Putamen (tissue), 1 donor: ENCODE measurements at regions not wholly inside any gene's neighbourhood (a gene's known extent, or its start where the extent isn't known, plus 50 kb on each side); places are given as distances from the start of the nearest gene placed in this dataset.
"Not testable (repeated sequence)": the region's sequence is repeated elsewhere in the genome, so short reads cannot be mapped to it uniquely, and the experiment has no call there.

Source experiments
- DNase-seq: peaks from one replicate; pipeline ENCODE4 v3.0.0-alpha.2; 2016; ENCODE audit warnings: low spot score

DNA sequence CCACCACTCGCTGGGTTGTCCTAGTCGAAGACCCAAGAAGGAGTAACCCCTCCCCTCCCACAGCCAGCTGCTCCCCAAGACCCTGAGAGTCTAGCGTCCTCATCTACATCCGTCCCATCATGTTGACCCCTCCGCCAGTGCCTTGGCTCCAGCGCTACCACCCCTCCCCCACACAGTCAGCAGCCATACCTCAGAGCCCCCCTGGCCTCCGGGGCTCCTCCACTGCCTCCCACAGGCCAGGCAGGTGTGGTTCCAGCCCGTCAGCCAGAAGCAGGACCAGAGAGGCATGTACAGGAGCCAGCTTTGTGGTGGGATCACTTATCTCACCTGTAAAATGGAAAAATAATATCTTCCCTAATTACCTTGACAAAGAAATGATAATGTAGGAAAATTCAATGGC, 51.5 kb upstream of the PHF21B start:
- DNase-seq = no peak

DNA sequence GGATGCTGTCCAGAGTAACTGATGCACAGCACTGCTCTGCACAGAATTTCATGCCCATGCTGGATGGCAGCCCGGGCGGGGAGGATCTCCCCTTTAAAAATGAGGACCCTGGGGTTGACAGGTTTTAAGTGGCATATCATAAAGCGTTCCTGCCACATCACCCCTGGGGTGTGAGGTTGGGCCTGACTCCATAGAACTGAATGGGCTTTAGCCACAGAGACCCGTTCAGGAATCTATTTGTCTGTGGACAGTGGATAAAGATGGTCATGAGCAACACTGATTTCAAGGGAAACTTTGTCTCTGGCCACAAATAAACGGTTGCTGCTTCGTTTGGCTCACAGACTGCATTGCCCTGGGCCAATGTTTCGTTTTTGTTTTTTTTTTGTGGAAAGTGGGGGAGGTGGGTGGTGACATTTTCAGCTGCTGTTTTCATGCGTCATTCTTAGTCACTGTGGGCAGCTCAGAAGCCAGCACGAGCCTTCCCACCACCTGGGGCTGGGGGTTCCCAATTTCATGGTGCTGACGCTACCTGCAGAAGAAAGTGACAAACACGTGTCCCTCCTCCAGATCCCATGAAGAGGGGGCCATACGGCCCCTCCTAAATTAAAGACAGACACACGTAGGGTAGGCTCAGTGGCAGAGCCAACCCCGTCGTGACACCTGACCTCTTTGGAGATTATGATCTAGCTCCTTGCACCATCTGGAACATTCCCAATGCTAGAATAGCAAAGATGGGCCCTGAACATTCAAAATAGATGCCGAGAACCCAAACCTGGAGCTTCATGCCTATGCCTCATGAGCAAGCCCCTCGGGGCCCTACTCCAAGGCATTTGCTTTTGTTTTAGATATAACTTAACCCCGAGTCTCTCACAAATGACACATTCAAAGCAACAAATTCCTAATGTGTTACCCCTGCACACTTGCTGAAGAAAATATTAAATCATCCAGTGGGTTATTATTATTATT, 54.8 kb upstream of the PHF21B start:
- DNase-seq = no peak

DNA sequence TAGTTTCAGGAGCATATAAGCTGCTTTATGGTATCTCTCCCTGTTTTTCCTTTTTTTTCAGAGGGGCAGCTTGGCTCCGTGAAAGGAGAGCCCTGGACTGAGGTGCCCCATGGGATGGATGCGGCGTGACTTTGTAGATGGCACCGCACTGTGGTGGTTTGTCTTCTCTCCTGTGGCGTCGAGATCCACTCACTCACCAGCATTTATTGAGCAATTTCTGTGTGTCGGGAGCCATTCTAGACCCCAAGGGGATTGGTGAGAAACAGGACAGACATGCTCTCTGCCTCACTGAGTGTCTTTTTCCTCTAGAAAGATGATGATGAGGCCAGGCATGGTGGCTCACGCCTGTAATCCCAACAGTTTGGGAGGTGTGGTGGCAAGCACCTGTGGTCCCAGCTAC, 55.9 kb upstream of the PHF21B start:
- no peak for DNase-seq

DNA sequence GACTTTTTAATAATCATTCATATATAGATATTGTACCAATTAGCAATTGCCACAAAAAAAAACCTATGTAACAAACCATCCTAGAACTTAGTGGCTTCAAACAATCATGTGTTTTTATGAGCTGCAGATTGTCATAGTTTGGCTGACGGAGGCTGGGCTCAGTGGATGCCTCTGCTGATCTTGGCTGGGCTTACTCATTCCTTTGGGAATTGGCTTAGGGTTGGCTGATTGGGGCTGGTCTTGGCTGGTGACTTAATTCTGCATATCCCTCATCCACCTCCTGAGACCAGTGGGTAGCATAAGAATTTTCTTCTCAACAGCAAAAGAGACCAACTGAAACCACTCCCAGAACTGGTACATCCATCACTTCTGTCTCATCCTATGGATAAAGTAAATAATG, 57.9 kb upstream of the PHF21B start:
- no peak for DNase-seq

DNA sequence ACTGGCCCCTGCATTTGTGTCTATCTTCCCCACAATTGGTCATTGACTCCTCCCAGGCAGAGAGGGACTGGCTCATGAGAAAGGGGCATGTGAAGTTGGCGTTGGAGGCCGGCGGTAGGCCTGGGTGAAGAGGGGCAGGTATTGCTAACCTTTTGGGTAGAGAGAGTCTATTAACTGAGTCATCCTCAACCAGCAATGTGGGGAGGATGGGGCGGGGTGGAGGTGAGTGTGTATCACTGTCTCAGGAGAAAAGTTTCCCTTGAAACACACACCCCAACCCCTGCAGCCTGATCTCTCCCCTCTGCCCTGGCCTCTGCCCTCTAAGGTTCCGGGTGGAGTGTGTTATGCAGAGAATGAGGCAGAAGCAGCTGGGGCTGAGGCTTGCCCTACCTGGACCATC, 60.1 kb upstream of the PHF21B start:
- DNase-seq = no peak

DNA sequence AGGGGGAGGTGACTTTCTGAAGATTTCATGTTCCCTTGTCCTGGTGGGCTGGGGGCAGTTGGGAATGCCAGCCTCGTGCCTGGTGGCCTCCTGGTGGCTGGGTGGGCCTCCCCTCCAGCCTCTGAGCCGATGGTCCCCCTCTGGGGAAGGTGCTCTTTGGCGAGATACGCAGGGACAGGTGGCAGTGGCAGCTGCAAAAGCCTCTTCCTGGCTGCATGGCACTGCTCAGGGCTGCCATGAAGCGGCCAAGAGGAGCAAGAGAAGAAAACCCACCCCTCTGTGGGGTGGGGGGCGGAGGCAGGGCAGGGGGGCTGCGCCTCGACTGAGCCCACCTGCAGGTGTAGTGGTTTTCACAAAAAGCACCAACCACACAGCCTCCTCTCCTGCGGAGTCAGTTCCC, 61.8 kb upstream of the PHF21B start:
- DNase-seq = no peak

DNA sequence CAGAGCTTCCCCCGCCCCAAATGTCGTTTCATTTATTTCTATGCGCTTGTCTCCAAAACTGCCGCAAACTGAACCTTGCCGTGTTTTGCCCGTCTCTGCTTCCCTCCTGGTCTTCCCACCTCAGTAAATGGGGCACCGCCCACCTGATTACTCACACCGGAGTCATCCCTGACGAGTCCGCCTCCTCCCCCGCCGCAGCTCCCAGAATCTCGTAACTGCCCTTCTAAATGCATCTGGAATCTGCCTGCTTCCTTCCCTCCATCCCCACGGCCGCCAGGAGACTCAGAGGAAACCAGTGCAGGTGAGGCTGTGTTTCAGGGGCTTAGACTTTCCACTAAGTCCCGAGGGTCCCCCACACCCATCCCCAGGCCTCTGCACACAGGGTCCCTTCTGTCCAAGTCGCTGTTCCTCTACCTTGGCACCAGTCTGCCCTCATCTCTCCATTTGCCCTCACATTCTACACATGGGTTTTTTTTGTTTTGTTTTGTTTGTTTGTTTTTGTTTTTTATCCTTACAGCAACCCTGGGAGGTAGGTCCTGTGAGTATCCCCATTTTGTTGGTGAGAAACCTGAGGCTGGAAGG, 62.6 kb upstream of the PHF21B start:
- peak; percentile 44 for DNase-seq

DNA sequence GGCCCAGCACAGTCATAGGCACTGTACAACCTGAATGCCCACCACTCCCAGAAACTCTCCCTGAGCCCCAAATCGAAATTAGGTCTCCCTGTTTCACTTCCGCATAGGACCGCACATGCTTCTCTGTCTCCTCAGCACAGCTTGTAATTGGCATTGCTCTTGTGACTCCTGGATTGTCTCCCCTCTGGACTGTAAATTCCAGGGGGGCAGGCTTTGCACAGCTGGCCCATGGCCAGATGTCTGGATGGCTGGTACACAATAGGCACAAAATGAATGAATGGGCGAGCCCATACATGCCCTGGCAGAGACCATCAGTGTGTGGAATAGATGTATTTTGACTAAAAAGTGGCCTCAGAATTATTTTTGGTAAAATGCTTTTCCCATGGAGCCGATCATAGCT, 63.3 kb upstream of the PHF21B start:
- no peak for DNase-seq

DNA sequence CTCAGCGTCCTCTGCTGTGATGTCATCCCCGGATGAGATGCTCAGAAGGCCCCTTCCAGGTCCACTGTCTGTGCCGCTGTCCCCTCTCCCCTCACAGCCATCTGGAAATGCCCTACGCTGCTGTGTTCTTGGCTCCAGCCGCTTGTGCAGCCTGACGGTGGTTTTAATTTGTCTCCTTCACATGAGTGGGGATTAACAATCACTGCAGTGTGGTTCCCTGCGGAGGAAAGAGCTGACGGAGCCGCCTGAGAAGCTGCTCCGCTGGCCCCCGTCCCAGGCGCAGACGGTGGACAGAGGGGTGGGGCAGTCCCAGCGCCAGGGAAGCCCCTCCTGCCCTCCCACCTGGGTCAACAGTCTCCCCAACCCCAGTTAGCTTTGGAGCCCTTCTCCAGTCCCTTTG, 67.5 kb upstream of the PHF21B start:
- no peak for DNase-seq

DNA sequence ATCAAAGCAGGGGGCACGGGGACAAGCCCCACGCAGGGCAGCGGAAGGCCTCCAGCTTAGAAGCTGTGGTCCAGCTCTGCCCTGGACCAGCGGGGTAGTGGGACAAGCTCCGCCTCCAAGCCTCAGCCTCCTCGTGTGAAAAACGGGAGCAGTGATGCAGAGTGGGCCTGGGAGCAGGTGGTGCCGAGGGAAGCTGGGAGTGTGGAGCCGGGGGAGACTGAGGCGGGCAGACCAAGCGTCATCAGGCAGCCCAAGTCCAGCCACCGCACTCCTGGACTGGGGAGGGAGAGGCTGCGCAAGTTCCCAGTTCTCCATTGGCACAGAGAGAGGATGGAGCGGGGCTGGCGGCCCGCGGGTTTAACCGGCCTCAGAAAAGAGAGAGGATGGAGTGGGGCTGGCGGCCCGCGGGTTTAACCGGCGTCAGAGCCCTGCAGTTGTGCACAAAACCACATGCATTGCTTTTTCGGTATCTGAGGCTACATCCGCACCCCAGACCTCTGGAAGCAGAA, 68.1 kb upstream of the PHF21B start:
- no peak for DNase-seq

DNA sequence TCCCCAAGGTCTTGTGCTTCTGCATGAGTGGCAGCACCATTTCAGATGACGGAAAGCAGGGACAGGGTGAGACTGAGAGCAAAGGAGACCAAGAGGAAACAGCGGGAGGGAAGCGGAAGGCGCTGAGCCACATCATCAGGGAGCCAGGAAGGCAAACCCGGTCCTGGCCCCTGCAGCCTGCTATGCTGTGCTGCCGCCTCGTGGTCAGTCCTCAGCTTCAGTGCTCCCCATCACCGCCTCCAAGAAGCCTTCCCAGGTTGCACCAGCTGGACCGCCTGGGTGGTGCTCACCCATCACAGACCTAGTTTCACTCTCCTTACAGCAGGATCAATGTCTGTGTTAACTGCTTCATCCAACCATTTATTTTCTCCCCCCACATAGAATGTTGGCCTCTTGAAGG, 73.0 kb upstream of the PHF21B start:
- no peak for DNase-seq

DNA sequence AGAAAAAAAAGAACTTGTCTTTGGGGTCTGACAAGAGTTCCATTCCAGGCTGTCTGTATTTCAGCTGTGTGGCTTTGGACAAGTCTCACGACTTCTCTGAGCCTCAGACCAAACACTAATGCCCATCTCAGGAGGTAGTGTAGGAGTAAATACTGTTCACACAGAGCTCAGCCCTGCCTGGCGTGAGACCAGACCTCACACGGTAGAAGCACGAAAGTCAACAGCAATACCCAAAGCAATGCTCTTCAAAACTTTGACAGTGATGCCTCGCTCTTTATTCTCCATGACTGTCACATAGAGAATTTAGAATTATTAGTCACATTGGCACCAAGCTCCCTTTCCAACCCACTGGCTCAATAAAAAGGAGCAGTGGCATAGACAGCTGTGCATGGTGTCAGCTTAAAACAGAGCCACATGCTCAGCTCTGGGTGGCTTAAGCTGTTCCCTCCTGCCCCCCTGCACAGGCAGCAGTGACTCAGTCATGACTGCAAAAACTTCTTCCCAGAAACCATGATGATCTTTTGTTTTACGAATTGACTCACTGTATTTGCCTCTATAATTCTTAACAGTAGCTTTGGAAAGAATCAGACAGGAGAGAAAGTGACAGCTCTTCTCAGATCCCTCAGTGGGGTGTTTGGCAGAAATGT, 74.0 kb upstream of the PHF21B start:
- DNase-seq = peak; percentile 57

DNA sequence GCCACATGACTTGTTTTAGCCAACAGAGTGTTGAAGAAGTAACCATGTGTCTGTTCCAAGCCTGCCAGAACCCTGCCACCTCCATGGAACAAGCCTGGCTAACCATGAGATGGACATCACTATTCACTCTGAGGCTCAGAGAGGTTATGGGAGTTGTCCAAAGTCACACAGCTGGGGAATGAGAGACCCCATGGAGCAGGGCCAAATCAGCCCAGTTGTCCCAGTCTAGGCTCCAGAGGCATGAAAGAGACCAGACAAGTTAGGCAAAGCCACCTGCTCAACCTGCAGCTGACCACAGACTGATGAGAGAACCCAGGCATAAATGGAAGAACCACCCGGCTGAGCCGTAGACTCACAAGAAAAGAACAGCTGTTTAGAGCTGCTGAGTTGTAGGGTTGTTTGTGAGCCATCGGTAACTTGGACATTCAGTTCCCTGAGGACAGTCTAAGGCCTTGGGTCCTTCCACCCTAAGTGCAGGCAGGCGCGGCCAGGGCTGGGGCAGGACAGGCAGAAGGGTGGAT, 74.7 kb upstream of the PHF21B start:
- DNase-seq = no peak

DNA sequence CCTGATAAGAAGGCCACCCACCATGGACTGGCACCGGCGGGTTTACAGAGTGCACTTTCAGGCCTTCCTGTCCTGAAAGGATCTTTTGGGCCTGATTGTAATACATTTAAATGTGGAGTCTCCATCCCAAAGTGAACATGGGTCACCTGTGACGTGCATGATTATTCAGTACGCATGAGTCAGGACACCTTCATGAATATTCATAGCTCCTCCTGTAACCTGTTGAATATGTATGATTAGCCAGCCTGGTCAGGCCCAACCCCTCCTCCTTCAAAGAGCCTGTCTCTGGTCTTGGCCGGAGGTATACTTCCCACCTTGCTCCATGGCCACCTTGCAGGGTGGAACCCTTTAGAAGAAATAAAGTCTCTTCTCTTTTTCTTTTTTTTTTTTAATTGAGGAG, 75.9 kb upstream of the NUP50 start:
- DNase-seq = no peak

DNA sequence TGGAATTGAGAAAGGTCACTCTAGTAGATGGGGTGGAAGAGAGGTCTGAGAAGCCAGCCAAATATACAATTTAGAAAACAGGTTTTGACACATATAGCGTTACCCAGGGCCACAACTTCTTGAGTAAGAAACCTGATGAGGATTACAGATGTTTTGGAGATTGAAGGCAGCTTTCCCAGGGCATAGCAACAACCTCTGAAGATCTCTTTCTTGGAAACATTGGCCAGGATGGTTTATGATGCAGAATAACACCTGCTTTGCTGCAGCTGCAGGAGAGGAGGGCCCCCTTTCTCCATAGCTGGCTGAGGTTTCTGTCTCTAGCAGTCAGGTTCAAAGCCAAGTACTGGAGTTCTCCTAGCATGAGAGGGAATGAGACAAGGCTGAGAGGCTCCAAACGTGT, 75.1 kb upstream of the NUP50 start:
- DNase-seq = no peak

DNA sequence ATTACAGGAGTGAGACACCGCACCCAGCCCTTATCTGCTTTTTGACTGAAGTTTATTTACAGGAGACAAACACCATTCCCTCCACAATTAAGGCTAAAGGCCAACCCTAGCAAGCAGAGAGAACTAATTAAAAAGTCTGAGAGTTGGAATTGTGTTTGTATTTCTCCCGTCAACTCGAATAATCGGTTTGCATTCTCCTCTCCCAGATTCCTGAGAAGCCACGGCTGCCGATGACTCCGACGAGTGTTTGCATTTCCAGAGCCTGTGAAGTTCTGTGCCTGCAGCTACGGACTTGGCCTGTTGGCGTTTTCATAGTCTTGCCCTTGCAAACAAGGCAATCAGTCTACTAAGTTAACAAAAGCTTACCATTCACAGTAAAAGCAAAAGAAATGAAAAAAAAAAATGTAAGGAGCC, 73.2 kb upstream of the NUP50 start:
- no peak for DNase-seq

DNA sequence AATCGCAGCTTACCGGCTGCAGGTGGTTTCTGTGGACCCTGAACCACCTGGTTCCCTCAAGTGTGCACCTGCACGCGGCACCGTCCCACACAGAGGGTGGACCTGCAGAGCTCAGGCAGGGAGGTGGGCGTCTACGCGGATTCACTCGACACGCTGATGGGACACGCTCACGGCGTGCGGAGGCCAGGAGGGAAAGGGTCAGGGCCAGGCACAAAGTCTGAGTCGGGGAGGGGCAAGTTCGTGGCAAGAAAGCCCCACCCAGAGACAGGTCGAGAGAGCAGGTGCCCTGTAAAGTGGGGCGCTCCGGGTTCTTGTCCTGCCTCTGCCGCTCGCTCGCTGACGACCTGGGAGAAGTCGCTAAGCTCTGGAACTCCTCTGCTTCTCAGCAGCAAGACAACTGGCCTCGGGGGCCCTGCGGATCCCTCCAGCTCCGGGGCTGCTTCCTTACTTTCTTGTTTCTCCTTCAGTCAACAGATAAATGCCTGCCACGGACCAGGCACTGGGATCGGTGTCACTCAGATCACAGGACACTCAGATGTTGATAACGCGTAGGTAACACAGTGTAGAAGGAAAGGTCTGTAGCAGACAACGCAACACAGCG, 72.4 kb upstream of the NUP50 start:
- no peak for DNase-seq

DNA sequence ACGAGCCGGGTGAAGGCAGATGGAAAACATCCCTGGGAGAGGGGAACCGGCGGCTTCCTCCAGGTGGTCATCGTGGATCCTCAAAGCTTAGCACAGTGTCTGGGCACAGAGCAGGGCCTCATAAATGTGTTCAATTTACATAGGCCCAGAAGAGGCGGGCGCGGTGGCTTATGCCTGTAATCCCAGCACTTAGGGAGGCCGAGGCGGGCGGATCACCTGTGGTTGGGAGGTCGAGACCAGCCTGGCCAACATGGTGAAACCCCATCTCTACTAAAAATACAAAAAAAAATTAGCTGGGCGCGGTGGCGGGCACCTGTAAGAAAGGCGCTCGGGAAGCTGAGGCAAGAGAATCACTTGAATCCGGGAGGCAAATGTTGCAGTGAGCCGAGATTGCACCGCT, 71.8 kb upstream of the NUP50 start:
- DNase-seq = not testable (repeated sequence)

DNA sequence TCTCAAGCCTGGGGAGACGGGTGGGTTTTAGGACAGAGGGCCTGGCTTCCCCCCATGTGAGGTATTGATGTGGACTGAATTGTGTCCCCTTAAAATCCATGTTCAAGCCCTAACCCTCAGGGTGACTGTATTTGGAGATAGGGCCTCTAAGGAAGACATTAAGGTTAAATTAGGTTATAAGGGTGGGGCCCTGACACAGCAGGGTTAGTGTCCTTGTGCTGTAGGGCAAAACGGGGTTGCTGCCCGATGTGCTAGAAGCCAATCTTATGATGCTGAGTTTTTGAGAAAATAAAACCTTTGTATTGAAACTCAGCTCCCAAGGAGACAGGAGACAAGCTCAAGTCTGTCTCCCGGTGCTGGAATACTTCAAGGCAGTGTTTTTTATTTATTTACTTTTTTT, 71.1 kb upstream of the NUP50 start:
- no peak for DNase-seq

DNA sequence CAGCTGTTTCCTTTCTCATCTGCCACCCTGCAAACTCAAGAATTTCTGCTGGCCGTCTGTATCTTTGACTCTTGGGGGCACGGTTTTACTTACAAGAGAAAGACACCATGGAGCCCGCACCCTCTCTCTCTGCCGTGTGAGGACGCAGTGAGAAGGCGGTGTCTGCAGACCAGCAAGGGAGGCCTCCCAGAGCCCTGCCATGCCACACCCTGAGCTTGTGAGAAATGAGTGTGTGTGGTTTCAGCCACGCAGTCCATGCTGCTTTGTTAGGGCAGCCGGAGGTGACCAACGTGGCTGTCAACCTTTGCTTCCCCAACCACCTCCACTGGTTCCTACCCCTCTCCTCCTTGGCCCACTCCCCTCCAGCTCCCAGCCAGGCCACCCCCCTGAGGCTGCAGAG, 70.1 kb upstream of the NUP50 start:
- DNase-seq = no peak

DNA sequence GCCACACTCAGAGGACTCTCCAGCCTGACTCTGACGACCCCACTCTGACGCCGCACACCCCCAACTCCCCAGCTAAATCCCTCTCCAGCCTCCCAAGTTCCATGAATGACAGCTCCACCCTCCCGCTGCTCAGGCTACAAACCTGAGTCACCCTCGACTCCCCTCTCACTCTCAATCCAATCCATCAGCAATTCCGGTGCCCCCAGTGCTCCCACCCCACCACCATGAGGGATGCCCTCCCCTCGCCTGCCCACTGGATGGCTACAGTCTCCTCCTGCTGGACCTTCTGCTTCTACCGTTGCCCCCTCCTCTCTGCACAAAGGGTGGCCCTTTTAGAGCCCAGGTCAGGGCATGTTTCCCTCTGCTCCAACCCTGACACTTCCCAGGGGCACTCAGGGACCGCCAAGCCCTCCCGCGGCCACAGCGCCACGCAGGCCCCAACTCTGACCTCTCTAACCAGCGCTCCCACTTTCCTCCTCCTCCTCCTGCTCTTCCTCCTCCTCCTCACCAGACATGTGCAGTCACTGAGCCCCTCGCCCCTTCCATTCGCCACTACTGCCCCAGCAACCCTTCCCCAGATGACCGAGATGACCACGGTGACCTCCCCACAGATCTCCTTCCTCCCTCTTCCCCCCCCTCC, 69.5 kb upstream of the NUP50 start:
- no peak for DNase-seq

DNA sequence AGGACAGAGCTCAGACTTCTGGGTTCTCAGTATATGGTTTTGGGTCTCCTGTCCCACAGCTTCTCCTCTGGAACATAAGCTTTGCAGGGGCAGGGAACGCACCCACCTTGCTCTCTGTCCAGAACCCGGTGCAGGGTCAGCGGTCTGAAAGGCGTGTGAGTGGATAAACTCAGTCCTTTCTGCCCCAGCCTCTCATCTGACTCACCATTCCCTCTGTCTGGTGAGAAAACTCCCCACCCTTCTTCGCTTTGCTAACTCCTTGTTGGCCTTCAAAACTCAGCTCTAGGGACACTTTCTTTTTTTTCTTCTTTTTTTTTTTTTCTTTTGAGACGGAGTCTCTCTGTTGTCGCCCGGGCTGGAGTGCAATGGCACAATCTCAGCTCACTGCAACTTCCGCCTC, 68.9 kb upstream of the NUP50 start:
- DNase-seq = no peak
